Gastrocnemius medialis (tissue), 4 donors: ENCODE measurements at regions not wholly inside any gene's neighbourhood (a gene's known extent, or its start where the extent isn't known, plus 50 kb on each side); places are given as distances from the start of the nearest gene placed in this dataset.

Experiments
- CTCF ChIP-seq, 5 experiments: fragments of 450-650 bp in 3 of 5; fragments of 200-600 bp in 2 of 5; sonication (generic) in 2 of 5; IDR thresholded peaks in 4 of 5; conservative IDR thresholded peaks in 1 of 5; 1 replicate in 4 of 5; 2 replicates in 1 of 5; pipeline ENCODE4 v1.5.1; 2016 to 2019; ENCODE audit warnings: antibody characterized with exemption in 5 of 5, mild to moderate bottlenecking in 3 of 5, moderate library complexity in 3 of 5
- POLR2A ChIP-seq, 2 donors: fragments of 450-650 bp; IDR thresholded peaks; one replicate each; pipeline ENCODE4 v1.6.1; 2017; ENCODE audit warnings: antibody characterized with exemption in 2 of 2, mild to moderate bottlenecking in 2 of 2, moderate library complexity in 2 of 2

- no peak for TF ChIP-seq POLR2A (IDR thresholded peaks at IDR 0.05)
- TF ChIP-seq CTCF (IDR thresholded peaks at IDR 0.05 in 4 of 5, conservative IDR thresholded peaks at IDR 0.05 in 1 of 5): no peak
Observed at GRCh38 chr2:156999661-157000060, 257.8 kb upstream of the GALNT5 start.
